GM18870 (cell line): ENCODE measurements at regions not wholly inside any gene's neighbourhood (a gene's known extent, or its start where the extent isn't known, plus 50 kb on each side); places are given as distances from the start of the nearest gene placed in this dataset.
A peak's percentile ranks its signal among the peaks of the same experiment; 100 is the strongest.

ENCODE experiments used
- ATAC-seq: cut with Tn5 transposase; IDR thresholded peaks from one replicate; pipeline ENCODE4 v1.9.1; 2021; ENCODE audit warnings: moderate library complexity; ENCODE audit not compliant: unreplicated experiment

DNA sequence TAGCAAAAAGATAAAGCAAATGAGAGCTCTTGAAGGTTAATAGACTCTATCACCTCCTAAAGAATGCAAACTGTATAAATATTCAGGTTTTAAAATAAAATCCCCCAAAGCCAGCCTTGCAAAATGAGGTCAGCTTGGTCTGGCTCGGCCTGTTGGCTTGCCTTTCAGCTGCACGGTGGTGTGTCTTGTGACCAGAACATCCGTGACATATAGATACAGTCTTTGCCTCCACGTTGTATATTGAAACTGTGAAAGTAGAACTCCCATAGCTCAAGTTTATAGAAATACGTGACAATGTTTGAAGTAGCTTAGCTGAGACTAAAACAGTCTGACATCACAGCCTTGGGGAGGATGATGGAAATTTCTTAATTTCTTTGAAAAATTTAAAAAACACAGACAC lies 236.6 kb upstream of the MYOCD start:
- no peak for ATAC-seq

DNA sequence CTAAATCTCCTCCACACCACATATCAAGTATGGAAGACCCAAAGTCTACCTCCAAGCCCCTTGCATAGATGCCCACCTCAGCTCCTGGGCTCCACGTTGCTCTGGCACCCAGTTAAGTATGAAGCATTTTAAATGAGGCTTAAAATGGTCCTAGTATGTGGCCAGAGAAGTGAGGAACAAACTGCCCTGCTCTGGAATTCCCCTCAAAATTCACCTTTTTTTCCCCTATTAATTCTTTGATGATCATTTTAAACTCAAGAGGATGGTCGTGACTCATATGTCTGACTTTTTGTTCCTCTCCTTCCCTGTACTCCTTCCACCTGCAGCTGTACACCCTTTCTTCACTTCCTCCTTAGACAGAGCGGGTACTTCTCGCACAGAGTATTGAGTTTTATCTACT lies 234.5 kb upstream of the MYOCD start:
- peak; percentile 89 for ATAC-seq

DNA sequence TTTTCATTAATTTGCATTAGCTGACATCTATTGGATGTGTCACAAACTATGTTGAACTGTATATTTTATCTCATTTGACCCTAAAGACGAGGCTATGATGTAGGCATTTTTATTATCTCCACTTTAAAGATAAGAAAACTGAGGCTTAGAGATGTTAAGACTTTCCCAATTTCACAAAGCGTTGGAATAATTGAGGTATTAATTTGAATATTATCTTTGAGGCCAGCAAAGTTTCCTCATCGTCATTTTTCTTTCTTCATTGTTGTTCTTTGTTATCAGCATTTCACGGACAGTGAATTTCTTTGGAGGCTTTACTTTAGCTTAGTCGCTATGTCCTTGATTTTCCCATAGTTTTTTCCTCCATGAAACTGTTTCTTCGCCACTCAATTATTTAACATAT lies 227.5 kb upstream of the MYOCD start:
- no peak for ATAC-seq

DNA sequence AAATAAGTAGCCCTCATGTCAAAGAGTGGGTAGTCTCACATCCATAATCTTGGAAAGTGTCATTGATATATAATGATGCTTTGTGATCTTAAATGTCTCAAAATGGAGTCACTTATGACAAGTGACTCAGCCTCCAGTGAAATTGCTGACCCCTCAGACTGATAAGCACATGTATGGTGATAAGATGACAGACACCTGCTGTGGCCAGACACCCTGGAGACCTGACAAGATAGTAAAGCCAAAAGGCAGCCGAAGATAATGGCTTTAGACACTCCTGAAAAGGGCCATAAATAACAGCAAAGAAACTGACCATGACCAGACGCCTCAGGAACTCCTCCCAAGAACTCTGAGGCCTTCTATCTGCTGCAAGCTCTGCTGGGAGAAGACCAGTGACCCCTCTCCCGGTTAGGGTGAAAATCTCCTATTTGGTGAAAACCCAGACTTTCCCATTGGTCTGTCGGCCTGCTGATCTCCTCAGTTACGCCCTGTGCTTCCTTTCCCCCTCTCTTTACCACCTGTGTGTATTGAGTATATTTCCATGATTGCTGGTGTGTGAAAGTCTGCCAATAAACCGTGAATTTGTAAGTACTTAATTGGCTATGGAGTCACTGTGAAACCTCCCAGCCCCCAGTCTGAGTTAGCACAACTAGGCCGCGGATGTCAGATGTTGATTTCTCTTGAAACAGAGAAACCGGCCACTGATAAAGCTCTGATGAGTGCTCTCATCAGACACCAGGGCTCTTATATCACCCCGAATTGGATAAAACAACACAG lies 226.7 kb upstream of the MYOCD start:
- ATAC-seq, result no peak

GRCh38 chr17:12445331-12445730 lies 220.4 kb upstream of the MYOCD start:
- ATAC-seq, result no peak

DNA sequence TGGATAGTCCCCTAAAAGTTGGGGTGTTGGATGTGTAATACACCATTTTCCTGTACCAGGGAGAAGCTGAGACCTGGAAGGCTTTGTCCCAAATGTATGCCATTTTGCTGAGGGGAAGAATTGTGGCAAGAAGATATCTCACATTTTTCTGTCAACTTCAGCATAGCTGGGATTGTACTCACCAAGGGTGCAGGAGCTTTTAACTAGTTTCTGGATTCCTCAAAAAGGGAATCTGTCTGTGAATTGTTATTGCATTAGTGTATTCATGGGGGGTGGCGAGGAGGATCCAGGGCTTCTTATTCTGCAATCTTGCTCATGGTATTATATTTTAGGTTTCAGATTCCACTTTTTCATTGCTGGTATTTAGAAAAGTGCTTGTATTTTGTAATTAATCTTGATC lies 208.2 kb upstream of the MYOCD start:
- ATAC-seq, result no peak

GRCh38 chr17:12459736-12460135 lies 206.0 kb upstream of the MYOCD start:
- no peak for ATAC-seq

GRCh38 chr17:12463102-12463501 lies 202.6 kb upstream of the MYOCD start:
- ATAC-seq, result no peak

DNA sequence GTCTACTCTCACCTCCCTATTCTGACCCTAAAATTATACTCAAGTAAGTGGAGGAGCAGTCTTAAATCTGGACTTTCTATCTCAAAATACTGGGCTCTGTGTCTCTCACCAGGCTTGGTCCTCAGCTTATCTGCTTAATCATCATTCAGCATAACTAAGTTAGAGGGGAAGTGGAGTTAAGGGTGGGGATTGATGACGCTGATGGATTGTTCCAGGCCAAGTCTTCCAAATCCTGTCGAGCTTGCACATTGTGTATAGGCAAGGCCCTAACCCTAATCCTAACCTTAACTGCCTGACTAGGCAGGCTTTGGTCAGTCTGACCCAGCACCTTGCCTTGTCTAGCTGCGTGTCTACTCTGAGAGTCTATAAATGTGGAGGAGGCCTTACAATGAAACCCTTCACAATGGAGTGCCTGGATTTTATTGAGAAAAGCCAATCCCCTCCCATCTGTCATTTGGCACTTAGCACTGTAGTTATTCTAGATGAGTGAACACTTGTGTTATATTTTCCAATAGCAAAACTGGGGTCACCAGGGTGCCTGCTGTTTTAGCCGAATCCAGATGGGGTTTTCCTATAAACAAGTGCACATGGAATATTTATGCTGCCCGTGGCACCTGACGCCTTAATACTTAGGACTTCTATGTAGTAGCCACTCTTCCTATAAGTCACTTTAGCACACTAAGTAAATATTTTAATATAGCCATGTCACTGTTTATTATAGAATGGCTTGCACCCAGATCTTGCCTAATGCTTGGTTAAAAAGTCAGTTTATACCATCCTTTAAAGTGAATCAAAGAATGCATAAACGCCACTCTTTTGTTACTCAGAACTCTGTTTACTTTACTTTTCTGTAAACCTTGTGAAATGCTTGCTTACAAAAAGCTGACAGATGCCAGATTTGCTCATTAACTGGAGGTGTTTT lies 193.2 kb upstream of the MYOCD start:
- no peak for ATAC-seq

- ATAC-seq, result no peak
Measured at GRCh38 chr17:12478311-12478710, 187.4 kb upstream of the MYOCD start.

DNA sequence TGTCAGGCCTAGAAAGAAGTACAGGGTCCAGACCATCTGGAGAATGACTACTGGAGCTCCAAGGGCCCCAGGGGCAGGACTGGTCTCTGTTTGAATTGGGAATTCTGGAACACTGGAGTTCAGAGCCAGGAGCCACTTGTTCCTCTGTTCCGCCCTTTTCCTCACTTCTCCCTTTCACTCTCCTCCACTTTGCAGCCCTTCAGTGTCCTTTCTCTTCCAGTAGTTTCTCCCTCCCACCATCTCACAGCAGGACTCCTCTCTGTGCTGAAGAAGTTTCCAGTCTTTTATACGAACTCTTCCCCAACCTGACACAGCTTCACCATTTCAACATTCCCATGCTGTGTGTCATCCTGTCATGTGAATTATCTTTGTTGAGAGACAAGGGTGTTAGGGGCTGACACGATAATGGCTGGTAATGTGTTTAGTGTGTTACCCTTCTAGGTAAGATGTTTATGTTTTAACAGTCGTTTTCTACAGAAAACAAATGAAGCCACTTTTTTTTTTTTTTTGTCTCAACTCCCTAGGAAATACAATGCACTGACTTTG lies 180.3 kb upstream of the MYOCD start:
- no peak for ATAC-seq

DNA sequence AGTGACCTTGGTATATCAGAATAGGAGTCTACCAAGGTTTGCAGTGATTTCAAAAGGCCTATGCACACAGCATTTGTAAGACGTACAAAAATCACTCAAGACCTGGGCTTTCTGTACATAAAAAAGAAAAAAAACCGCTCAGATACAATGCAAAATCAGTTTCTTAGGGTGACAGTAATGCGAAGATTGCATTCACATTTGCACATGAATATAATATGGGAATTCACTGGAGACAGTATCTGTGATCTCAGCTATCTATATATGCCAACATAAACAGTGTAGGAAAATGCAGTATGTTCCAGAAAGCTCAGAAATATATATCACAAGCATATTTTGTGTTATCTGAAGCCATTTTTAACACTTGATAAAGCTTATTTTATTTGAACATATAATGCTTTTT lies 176.4 kb upstream of the MYOCD start:
- ATAC-seq, result no peak

DNA sequence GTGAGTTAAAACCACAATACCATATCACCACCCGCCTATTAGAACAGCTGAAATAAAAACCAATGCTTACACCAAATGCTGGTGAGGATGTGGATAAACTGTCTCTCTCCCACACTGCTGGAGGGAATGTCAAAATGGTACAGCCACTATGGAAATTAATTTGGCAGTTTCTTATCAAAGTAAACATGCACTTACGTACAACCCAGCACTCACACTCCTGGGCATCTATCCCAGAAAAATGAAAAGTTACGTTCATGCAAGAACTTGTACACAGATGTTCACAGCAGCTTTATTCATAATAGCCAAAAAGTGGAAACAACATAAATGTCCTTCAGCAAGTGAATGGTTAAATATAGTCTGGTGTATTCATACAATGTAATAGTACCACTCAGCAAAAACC lies 173.2 kb upstream of the MYOCD start:
- ATAC-seq, result no peak

- no peak for ATAC-seq
Measured at GRCh38 chr17:12505866-12506265, 159.8 kb upstream of the MYOCD start.

DNA sequence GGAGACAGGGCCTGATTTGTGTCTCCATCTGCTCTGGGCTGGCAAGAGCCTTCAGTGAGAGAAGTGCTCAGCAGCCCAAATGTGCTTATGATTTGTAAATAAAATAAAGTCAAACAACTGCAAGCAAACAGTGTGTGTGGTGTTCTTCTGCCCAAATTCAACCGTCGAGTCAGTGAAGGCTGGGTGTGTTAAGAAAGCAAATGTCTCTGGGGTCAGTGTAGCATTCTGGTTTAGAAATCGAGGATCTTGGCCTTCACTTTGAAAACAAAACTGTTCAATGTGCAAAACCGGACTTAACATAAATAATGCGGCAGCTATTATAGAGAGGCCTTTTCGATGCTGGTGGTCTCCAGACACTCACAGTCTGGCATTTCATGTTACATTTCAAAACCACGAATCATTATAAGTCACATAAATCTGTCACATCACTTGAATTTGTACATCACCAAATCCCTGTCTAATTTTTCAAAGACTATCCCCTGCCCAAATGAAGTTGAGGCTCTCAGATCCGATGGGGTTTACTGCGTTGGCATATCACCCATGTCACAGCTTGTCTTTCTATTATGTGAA lies 158.6 kb upstream of the MYOCD start:
- no peak for ATAC-seq

DNA sequence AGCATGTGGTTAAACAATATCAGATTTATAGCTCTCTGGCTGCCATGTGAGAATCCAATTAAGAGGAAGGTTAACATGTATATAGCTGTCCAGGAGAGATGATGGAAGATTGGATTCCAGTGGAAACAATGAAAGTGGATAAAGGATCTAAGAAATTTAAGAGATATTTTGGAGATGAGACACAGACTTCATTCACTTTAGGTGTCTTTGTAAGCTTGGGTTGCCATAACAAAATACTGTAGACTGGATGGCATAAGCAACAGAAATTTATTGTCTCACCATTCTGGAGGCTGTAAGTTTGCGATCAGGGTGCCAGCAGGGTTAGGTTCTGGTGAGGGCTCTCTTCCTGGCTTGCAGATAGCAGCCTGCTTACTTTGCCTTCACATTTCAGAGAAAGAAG lies 155.9 kb upstream of the MYOCD start:
- no peak for ATAC-seq

GRCh38 chr17:12510535-12510934 lies 155.2 kb upstream of the MYOCD start:
- no peak for ATAC-seq

DNA sequence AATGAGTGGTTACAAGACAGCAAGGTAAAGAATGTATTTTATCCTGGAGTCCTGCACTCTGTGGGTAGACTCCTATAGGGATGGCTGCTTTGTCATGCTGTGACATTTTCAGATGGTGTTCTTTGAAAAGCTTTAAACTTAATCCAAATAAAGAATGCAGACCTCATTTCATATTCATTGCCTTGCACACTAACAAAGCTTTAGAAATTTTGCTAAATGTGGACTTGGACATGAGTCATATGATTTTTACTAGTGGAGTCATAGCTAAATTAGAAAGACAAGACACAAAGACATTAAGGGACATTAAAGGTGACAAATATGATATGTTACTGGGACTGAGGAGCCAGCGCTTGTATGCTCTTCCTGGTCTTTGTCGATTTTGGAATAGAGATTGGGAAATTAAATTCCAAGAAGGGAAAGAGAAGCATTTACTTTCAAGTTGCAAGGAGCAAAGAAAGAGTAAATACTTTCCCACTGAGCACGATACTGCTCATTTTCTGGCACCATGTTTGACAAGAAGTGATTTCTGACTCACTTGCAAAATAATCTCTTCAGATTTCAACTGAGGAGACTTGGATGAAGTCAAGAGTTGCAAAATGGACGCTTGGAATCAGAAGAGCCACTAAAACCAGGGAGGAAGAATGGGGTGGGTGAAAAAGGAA lies 152.9 kb upstream of the MYOCD start:
- ATAC-seq, result no peak

GRCh38 chr17:12514596-12514995 lies 151.1 kb upstream of the MYOCD start:
- ATAC-seq, result no peak

DNA sequence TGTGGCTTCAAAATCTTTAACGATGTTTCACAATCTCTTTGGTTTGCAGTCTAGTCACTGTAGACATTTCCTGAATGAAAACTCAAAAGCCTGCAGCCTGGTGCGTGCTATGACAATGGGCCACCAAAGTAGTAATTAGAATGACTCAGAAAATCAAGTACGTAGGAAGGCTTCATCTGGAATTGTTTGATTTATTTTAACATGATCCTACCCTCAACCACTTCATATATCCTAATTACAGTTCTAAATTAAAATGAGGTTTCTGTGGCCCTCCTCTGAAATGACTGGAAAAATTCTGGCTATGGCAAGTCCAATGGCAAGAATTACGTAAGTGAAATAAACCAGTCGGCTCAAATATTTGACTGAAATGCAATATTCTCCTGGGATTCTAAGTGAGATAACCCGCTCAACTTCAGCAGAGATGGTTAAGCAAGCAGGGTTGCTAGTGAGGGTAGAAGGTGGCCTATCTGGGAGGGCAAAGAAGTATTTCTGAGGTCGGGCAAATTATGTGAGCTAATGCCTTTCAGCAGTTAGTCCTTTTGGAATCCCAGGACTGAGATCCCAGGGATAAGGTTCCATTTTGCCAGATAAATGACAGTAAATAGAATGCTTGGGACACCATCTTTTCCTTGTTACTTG lies 145.6 kb upstream of the MYOCD start:
- ATAC-seq, result no peak

GRCh38 chr17:12521416-12521815 lies 144.3 kb upstream of the MYOCD start:
- no peak for ATAC-seq
